Activated CD8-positive, alpha-beta memory T cell treated with anti-CD3 and anti-CD28 coated beads, Interleukin-2, amount 50 U/mL, for 24 hours (primary cell): ENCODE measurements at regions not wholly inside any gene's neighbourhood (a gene's known extent, or its start where the extent isn't known, plus 50 kb on each side); places are given as distances from the start of the nearest gene placed in this dataset.

ENCODE experiments used
- DNase-seq: peaks from one replicate; pipeline ENCODE4 v3.0.0-alpha.2; 2020; ENCODE audit errors: extremely low read depth

- DNase-seq: no peak
Observed at GRCh38 chr13:34547929-34548328, 394.1 kb upstream of the NBEA start.

DNA sequence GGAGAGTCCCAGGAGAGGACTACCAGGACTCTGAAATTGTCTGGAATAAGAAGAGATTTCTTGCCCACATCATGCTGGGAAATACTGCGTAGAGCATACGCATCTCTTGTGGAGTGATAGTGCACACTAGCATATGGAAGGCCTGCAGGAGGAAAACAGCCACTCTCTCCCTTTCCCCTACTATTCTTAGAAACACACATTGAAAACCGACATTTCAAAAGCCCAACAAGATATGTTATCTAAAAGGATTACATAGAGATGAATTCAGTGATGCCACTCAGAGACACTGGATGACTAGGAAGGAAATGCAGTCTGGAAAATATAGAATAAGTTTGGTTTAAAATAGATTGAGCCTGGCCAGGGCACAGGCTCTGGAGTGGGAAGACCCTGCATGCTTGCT, 388.7 kb upstream of the NBEA start:
- DNase-seq: no peak

DNA sequence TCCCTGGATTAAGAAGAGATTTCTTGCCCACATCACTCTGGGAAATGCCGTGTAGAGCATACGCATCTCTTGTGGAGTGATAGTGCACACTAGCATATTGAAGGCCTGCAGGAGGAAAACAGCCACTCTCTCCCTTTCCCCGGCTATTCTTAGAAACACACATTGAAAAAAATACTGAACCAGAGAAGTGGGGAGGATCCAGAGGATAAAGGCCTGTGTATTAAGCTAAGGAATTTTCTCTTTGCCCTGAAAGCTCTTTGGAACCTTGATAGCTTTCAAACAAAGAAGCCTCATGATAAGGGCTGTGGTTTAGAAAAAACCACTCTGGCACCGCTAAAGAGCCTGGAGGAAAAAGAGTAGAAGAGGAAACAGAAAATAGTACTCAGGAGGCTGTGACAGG, 386.1 kb upstream of the NBEA start:
- no peak for DNase-seq

- no peak for DNase-seq
Observed at GRCh38 chr13:34561033-34561432, 381.0 kb upstream of the NBEA start.

- no peak for DNase-seq
Observed at GRCh38 chr13:34567597-34567996, 374.5 kb upstream of the NBEA start.

GRCh38 chr13:34570698-34571353, 371.2 kb upstream of the NBEA start:
- no peak for DNase-seq

GRCh38 chr13:34571716-34572115, 370.4 kb upstream of the NBEA start:
- no peak for DNase-seq

DNA sequence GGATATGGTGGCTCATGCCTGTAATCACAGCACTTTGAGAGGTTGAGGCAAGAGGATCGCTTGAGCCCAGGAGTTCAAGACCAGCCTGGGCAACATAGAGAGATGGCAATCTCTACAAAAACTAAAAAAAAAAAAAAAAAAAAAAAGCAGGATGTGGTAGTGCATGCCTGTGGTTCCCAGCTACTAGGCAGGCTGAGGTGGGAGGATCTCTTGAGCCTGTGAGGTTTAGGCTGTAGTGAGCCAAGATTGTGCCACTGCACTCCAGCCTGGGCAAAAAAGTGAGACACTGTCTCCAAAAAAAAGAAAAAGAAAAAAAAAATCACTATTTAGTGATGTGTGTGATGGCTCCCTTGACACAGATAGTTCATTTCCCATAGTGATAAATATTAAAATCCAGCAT, 365.0 kb upstream of the NBEA start:
- DNase-seq: no peak

GRCh38 chr13:34578471-34578870, 363.6 kb upstream of the NBEA start:
- DNase-seq: no peak

- DNase-seq: no peak
Observed at GRCh38 chr13:34578917-34579316, 363.2 kb upstream of the NBEA start.

DNA sequence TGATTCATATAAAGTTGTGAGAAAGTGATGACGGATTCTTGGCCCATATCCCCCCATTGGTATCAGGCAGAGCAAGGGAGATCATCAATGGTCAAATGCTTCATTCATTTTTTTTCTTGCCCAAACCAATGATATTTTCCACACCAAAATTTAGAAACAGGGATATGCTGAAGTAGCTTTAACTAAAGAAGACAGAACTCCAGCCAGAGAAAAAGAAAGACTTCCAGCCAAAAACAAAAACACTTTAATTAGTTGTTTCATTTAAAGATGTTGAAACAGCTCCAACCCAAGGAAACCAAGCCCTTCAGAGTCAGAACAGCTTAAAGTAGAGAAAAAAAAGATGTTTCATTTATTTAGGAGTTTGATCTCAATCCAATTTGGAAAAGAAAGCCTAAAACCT, 358.9 kb upstream of the NBEA start:
- DNase-seq: no peak

- DNase-seq: no peak
Observed at GRCh38 chr13:34587576-34587975, 354.5 kb upstream of the NBEA start.

GRCh38 chr13:34588362-34588761, 353.7 kb upstream of the NBEA start:
- no peak for DNase-seq

GRCh38 chr13:34589581-34589980, 352.5 kb upstream of the NBEA start:
- DNase-seq: no peak

GRCh38 chr13:34591129-34591528, 350.9 kb upstream of the NBEA start:
- DNase-seq: no peak

GRCh38 chr13:34591900-34592529, 350.1 kb upstream of the NBEA start:
- DNase-seq: no peak

- DNase-seq: no peak
Observed at GRCh38 chr13:34593658-34594057, 348.4 kb upstream of the NBEA start.

- no peak for DNase-seq
Observed at GRCh38 chr13:34594507-34594906, 347.6 kb upstream of the NBEA start.

DNA sequence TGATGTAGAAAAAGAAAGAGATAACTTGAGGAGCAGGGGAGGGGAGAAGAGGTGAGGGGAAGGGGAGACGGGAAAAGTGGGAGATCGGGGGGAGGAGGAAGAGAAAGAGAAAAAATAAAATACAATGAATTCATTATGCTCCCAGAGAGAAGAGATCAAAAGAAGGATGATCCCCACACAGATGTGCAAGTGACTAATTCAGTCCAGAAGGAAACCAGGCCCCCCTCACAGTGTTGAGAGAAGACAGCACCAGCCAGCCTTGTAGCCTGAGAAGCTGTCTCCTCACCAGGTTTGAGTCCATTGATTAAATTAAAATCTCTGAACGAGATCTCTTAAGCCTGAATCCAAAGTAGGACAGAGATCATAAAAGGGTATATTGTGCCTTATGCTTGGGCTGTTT, 333.7 kb upstream of the NBEA start:
- no peak for DNase-seq

DNA sequence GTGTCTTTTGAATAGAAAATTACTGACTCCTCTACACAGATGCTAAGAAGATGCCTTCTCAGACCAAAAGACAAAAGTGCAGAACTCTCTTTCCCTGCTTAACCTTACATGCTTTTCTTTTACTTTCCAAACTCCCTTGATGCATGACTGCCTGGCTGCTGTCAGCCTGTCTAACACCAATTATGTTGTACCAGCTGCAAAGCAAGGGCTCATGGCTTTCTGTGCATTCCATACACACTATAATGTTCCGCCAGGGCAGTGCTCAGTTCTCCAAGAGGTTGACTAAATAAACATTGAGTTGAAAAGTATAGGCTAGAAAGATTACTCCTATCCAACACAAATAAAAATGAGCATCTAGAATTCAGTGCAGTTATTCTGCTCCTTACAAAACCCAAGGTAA, 330.4 kb upstream of the NBEA start:
- no peak for DNase-seq

GRCh38 chr13:34617473-34618083, 324.5 kb upstream of the NBEA start:
- no peak for DNase-seq

DNA sequence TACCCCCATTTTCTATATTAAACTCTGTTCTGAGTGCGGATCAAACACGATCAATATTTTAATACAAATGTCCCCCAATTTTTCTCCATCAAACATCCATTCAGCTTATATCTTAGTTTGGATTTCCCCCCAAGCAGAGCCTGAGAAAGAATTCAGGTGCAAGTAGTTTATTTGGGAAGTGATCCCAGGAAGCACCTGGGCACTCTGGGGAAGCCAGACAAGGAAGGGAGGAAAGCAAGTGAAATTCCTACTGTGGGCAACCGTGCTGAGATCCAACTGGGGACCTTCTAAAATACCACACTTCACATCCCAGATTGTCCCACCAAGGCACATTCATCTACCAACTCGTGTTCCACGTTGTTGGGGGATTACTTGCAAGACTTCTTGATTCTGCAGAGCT, 323.4 kb upstream of the NBEA start:
- DNase-seq: no peak

- DNase-seq: no peak
Observed at GRCh38 chr13:34619326-34619725, 322.7 kb upstream of the NBEA start.
